ENCODE measurements at regions not wholly inside any gene's neighbourhood (a gene's known extent, or its start where the extent isn't known, plus 50 kb on each side); places are given as distances from the start of the nearest gene placed in this dataset.
A peak's percentile ranks its signal among the peaks of the same experiment; 100 is the strongest.

- no peaks in the 10 kb centered on the region for H3K36me3 ChIP-seq (ENCODE audit: control insufficient read depth, insufficient read depth, low read length)
- no peak for DNase-seq (ENCODE audit: low read depth)
- no peaks in the 10 kb centered on the region for H3K27me3 ChIP-seq (ENCODE audit: control insufficient read depth, insufficient read depth, low read length)
- no peak for TF ChIP-seq CTCF (IDR thresholded peaks at IDR 0.05; ENCODE audit: insufficient read depth, low read length, poor library complexity, severe bottlenecking)
- no peak overlapping the region for H3K4me3 ChIP-seq (ENCODE audit: low read depth, low read length)
Observed at GRCh38 chr2:57372237-57372984, 674.2 kb upstream of the VRK2 start.

DNA sequence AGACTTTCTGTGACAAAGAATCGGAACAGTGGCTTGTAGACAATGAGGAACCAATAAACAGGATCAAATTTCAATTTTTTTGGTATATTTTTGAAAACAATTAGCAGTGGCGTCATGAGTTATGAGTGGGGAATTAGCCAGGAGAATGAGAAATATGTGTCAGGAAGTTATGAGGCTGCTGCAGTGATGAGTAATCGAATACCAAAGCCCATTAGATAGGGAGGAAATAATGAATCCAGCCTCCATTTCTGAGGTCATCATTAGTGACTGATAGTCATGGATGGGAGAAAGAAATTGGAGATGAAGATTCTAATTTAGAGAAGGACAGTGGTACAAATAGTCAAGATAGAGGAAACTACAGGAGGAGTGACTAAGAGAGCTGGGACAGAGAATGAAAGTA is 673.1 kb upstream of the VRK2 start:
- H3K36me3 ChIP-seq (ENCODE audit: control insufficient read depth, insufficient read depth, low read length) = no peaks in the 10 kb centered on the region
- DNase-seq (ENCODE audit: low read depth) = peak; percentile 16
- no peak for TF ChIP-seq CTCF (IDR thresholded peaks at IDR 0.05; ENCODE audit: insufficient read depth, low read length, poor library complexity, severe bottlenecking)
- no peak overlapping the region for H3K4me3 ChIP-seq (ENCODE audit: low read depth, low read length)
- H3K27me3 ChIP-seq (ENCODE audit: control insufficient read depth, insufficient read depth, low read length) = no peaks in the 10 kb centered on the region

DNA sequence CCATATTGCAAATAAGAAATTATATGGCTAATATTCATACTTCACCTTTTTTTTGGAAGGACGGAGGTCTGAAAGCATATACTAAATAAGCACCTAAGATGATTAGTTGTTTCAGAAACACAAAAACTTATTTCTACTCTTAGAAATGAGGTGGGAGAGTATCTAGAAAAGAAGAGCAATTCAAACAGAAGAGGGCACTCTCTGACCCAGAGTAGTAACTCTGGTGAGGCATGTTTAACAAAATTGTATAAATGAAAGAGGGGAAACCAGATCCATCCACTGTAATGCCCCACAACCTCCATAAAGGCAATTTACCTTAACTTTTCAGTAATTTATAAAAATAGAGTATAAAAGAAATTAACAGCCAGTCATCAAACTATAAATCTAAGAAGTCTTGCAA is 669.6 kb upstream of the VRK2 start:
- Histone ChIP-seq H3K36me3 (ENCODE audit: control insufficient read depth, insufficient read depth, low read length) (no peaks in the 10 kb centered on the region), H3K27me3 (ENCODE audit: control insufficient read depth, insufficient read depth, low read length) (no peaks in the 10 kb centered on the region), H3K4me3 (ENCODE audit: low read depth, low read length) (no peak overlapping the region)
- TF ChIP-seq CTCF (IDR thresholded peaks at IDR 0.05; ENCODE audit: insufficient read depth, low read length, poor library complexity, severe bottlenecking) = peak; percentile 4
- no peak for DNase-seq (ENCODE audit: low read depth)

DNA sequence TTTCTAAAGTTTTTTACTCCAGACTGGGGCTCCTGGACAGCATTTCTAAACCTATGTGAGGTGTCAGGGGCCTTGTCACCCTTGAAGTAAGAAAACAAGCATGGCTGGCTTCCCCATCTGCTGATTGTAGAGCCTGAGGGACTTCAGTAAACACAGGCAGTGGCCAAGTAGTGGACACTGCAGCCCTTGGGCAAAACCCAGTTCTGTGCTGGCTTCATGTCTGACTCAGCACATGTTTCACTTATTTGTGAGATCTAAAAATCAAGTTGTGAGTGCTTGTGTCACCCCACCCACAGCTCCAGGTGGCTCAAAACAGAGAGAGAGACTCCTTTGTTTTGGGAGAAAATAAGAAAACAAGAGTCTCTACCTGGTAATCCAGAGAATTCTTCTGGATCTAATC is 660.3 kb upstream of the VRK2 start:
- TF ChIP-seq CTCF (IDR thresholded peaks at IDR 0.05; ENCODE audit: insufficient read depth, low read length, poor library complexity, severe bottlenecking) = no peak
- Histone ChIP-seq H3K4me3 (ENCODE audit: low read depth, low read length) (no peak overlapping the region), H3K36me3 (ENCODE audit: control insufficient read depth, insufficient read depth, low read length) (no peaks in the 10 kb centered on the region), H3K27me3 (ENCODE audit: control insufficient read depth, insufficient read depth, low read length) (no peaks in the 10 kb centered on the region)
- DNase-seq (ENCODE audit: low read depth) = no peak

DNA sequence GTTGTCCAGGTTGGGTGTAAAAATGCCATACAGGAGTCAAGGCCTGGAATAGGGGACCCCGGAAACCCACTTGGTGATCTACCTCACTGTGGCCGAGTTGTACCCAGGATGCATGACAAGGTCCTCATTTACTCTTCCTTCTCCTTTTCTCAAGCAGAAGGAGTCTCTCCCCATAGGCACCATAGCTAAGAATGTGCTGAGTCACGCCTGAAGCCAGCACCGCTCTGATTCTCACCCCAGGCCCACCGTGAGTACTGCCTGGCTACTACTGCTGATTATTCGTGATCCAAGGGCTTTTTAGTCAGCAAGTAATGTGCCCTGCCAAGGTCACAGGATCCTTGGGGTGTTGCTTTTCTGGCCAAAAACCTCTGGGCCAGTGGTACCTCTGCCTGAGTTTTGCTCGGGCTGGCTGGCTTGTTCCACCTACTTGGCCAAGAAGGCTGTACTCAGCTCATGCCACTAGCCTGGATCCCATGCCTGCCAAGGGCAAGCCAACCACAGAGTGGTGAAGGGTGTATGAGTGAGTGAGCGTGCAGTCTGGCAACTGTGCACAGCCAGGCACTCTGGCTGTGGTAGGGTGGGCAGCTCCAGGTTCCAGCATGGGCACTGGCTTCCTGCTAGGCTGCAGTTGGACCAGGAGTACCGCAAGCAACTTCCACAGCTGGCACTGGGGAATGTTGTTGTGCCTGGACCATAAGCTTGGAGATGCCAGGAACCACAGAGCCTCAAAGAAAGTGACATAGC is 650.1 kb upstream of the VRK2 start:
- no peaks in the 10 kb centered on the region for H3K27me3 ChIP-seq (ENCODE audit: control insufficient read depth, insufficient read depth, low read length)
- no peak overlapping the region for H3K4me3 ChIP-seq (ENCODE audit: low read depth, low read length)
- DNase-seq (ENCODE audit: low read depth) = no peak
- no peak for TF ChIP-seq CTCF (IDR thresholded peaks at IDR 0.05; ENCODE audit: insufficient read depth, low read length, poor library complexity, severe bottlenecking)
- H3K36me3 ChIP-seq (ENCODE audit: control insufficient read depth, insufficient read depth, low read length) = no peaks in the 10 kb centered on the region
